ENCODE measurements at regions not wholly inside any gene's neighbourhood (a gene's known extent, or its start where the extent isn't known, plus 50 kb on each side); places are given as distances from the start of the nearest gene placed in this dataset.

DNA sequence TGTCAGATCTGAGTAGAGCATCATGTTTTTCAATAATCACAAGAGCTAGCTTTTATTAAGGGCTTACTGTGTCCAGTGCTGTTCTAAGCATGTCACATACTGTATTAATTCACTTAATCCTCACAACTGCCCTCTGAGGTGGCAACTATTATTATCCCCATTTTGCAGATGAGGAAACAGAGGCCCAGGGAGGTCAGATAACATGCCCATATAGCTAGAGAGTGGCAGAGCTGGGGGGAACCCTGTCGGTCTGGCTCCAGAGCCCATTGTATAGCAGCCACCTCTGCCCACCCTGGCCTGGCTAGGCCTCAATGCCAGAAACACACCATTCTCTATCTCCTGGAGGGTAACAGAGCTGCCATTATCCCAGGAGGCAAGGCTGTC lies 113.2 kb downstream of the B3GNT2 start:
- no peak overlapping the region for H3K27ac ChIP-seq
- TF ChIP-seq, protein P1, sequence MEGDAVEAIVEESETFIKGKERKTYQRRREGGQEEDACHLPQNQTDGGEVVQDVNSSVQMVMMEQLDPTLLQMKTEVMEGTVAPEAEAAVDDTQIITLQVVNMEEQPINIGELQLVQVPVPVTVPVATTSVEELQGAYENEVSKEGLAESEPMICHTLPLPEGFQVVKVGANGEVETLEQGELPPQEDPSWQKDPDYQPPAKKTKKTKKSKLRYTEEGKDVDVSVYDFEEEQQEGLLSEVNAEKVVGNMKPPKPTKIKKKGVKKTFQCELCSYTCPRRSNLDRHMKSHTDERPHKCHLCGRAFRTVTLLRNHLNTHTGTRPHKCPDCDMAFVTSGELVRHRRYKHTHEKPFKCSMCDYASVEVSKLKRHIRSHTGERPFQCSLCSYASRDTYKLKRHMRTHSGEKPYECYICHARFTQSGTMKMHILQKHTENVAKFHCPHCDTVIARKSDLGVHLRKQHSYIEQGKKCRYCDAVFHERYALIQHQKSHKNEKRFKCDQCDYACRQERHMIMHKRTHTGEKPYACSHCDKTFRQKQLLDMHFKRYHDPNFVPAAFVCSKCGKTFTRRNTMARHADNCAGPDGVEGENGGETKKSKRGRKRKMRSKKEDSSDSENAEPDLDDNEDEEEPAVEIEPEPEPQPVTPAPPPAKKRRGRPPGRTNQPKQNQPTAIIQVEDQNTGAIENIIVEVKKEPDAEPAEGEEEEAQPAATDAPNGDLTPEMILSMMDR (IDR thresholded peaks at IDR 0.05; ENCODE audit: low read depth, low read length, missing control alignments), result no peak
- H3K36me3 ChIP-seq (replicated peaks), result no peaks in the 10 kb centered on the region
- no peak for DNase-seq
- H3K27me3 ChIP-seq (replicated peaks), result no peaks in the 10 kb centered on the region
- no peak overlapping the region for H3K4me3 ChIP-seq (ENCODE audit: low read depth, low read length)
- in situ Hi-C loops (cut with HindIII; ENCODE audit: low pct_ligation_motif_present, low sequenced_read_pairs), result no loop called here

DNA sequence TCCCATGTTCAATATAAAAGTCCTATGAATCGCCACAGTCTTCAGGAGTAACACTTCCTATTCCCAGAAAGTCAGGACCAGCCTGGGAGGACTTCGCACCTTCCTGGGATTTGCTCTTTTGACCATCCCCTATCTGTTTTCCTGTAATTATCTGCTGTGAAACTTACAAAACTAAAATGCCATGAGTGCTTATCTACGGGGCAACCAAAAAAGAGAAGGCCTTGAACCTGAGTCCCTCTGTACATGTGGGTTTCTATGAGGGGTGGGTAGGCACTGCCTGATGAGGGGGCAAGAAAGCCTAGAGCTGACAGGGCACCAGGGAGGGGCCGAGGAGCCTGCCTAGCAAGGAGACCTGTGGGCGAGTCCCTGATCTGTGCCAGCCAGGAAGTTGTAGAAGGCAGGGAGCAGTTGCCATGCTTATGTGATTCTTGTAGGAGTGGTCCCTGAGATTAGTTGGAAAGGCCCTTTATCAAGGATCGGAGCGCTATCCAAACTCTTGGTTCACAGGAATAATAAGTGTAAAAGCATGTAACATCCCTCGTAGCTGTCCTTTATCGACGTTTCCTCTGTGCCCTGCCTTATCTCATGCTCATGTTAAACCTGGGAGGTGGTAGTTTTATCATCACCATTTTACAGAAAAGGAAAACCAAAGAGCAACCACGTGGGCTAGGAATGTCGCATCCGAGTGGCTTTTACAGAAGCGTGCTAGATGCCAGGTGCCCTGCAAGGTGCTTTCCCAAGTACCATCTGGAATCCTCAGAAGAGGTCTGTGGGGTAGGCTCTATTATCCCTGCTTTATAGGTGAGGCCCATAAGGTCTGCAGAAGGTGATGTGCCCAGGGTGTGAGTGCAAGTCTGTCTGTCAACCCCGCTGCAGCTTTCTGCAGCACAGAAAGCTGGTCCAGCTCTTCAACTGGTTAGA lies 111.8 kb downstream of the B3GNT2 start:
- TF ChIP-seq, protein P1 (IDR thresholded peaks at IDR 0.05; ENCODE audit: low read depth, low read length, missing control alignments), result no peak
- no peak for DNase-seq
- Histone ChIP-seq H3K36me3 (replicated peaks) (no peaks in the 10 kb centered on the region), H3K4me3 (ENCODE audit: low read depth, low read length) (no peak overlapping the region), H3K27me3 (replicated peaks) (no peaks in the 10 kb centered on the region), H3K27ac (no peak overlapping the region)
- in situ Hi-C loops (cut with HindIII; ENCODE audit: low pct_ligation_motif_present, low sequenced_read_pairs), result no loop called here

DNA sequence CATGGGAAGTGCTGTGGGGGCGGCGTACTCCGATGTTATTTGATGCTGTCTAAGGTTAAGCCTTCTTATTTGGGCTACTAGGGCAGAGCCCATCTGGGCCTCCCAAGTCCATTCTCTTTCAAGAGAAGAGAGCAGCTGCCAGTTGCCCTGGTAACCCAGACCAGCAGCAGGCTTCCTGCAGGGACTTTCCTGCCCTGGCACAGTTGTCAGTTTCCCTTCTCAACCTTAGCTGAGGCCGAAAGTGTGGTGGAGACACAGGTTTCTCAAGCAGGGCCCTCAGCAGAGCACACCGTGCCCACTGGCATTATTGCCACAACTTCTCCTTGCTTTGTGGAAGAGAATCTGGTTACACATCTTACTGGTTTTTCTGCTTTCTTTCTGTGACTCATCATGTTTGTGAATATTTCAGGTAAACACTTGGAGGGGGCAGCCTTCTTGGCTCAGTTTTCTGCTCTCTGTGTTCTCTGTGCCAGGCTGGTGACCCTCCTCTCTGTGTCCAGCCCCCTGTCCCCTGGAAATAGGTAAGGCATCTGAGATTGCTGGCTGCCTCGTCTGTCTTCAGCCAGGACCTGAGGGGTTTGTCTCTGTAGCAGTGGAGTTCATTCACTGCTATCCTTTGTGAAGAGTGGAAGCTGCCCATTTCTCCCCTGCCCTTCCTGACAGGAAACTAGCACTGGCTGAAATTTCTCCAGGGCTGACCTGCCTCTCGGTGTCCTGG lies 111.0 kb downstream of the B3GNT2 start:
- in situ Hi-C loops (cut with HindIII; ENCODE audit: low pct_ligation_motif_present, low sequenced_read_pairs), result no loop called here
- H3K4me3 ChIP-seq (ENCODE audit: low read depth, low read length), result no peak overlapping the region
- DNase-seq, result peak; percentile 34
- TF ChIP-seq, protein P1 (IDR thresholded peaks at IDR 0.05; ENCODE audit: low read depth, low read length, missing control alignments), result no peak
- no peaks in the 10 kb centered on the region for H3K36me3 ChIP-seq (replicated peaks)
- no peaks in the 10 kb centered on the region for H3K27me3 ChIP-seq (replicated peaks)
- H3K27ac ChIP-seq, result no peak overlapping the region

DNA sequence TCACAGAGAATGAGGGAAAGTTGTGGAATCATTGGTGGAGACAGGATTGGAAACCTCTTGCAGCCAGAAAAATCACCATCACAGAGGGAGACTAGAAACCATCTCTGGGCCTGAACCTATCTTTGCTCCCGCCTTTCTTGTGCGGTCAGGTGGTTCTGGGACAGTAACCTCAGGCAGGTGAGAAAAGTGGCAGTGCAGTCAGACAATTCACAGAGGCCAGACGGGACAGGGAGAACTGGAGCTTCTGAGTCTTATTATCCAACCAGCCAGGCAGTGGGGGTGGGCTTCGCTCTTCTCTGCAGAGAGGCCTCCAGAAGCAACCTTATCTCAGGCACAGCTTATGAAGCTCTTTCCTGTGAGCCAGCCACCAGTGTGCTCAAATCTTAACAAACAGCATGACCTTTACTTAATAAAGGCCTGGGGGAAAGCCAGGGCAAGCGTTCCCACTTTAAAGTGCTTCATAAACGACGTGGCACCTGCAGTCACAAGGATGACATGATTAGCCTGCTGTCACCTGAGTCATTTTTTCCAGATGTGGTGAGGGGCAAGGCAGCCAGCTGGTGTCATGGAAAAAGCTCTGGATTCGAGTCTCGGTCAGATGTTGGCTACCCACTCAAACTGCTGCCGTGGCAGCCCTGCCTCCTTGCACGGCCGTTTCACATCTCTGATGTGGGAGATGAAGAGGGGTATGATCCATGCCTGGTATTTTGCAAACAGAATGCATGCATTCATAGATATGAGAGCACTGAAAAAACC lies 109.7 kb downstream of the B3GNT2 start:
- no peaks in the 10 kb centered on the region for H3K27me3 ChIP-seq (replicated peaks)
- TF ChIP-seq, protein P1 (IDR thresholded peaks at IDR 0.05; ENCODE audit: low read depth, low read length, missing control alignments), result no peak
- in situ Hi-C loops (cut with HindIII; ENCODE audit: low pct_ligation_motif_present, low sequenced_read_pairs), result no loop called here
- no peak overlapping the region for H3K4me3 ChIP-seq (ENCODE audit: low read depth, low read length)
- H3K27ac ChIP-seq, result no peak overlapping the region
- H3K36me3 ChIP-seq (replicated peaks), result no peaks in the 10 kb centered on the region
- no peak for DNase-seq

DNA sequence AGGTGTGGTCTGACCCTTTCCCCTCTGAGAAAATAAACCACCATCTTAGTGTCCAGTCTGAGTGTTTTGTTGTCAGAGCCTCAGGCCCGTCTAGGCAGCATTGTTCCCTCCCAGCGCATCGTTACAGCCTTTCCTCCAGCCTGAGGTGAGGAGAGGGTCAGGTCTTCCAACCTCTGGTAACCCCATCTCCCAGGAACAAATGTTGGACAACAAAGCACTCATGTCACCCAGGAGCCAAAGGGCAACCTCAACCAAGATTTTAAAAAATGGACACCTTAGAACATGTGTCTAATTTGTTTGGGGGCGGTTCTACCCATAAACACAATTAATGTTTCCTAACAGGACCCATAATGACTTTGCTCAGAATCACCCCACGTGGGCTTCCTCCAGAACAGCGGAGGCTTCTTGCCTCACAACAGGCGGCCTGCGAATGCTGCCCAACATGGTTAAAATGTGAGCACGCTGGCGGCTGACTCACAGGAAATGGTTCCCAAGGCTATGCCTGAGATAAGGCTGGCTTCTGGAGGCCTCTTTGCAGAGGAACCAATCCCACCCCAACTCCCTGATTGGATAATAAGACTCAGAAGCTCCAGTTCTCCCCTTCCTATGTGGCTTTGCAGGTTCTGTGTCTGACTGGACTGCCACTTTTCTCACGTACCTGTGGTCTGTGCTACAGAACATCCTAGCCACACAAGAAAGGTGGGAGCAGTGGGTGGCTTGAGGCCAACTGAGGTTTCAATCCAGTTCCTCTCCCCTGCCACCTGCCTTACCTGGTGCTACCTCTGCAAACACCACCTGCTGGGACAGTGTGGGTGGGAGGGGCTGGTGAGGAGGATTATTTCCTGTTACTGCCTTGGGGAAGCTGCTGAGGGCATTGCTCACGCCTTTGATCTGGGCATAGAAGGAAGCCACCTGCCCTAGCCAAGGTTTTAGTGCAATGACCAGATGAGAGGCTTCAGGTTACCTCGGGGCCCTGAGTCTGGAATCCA lies 108.8 kb downstream of the B3GNT2 start:
- in situ Hi-C loops (cut with HindIII; ENCODE audit: low pct_ligation_motif_present, low sequenced_read_pairs), result no loop called here
- Histone ChIP-seq H3K27me3 (replicated peaks) (no peaks in the 10 kb centered on the region), H3K4me3 (ENCODE audit: low read depth, low read length) (no peak overlapping the region), H3K27ac (peak overlapping the region; percentile 79), H3K36me3 (replicated peaks) (no peaks in the 10 kb centered on the region)
- TF ChIP-seq, protein P1 (IDR thresholded peaks at IDR 0.05; ENCODE audit: low read depth, low read length, missing control alignments), result no peak
- peak; percentile 98 for DNase-seq

All from brain microvascular endothelial cell (primary cell).